ENCODE measurements at regions not wholly inside any gene's neighbourhood (a gene's known extent, or its start where the extent isn't known, plus 50 kb on each side); places are given as distances from the start of the nearest gene placed in this dataset.

GRCh38 chr18:59967878-59968277 lies 68.1 kb downstream of the PMAIP1 start:
- H3K4me1 ChIP-seq (ENCODE audit: control insufficient read depth, insufficient read depth, low read length) = peaks cover 5% of the 10 kb centered on the region; the same call in 1 of the 2 replicates
- CTCF ChIA-PET = no interaction called here
- no peaks in the 10 kb centered on the region for H3K9me3 ChIP-seq (ENCODE audit: control insufficient read depth, insufficient read depth, low read depth, low read length)
- no peak overlapping the region for H3K27ac ChIP-seq (ENCODE audit: extremely low read depth, low read depth, low read length)
- no peak for TF ChIP-seq ZNF2 (tag by site-specific recombination; IDR thresholded peaks at IDR 0.05)
- no peak for TF ChIP-seq ZNF211 (tag by site-specific recombination; IDR thresholded peaks at IDR 0.05; ENCODE audit: low read depth)
- TF ChIP-seq ZNF510 (tag by site-specific recombination; IDR thresholded peaks at IDR 0.05; ENCODE audit: insufficient replicate concordance) = no peak
- TF ChIP-seq, protein P1, sequence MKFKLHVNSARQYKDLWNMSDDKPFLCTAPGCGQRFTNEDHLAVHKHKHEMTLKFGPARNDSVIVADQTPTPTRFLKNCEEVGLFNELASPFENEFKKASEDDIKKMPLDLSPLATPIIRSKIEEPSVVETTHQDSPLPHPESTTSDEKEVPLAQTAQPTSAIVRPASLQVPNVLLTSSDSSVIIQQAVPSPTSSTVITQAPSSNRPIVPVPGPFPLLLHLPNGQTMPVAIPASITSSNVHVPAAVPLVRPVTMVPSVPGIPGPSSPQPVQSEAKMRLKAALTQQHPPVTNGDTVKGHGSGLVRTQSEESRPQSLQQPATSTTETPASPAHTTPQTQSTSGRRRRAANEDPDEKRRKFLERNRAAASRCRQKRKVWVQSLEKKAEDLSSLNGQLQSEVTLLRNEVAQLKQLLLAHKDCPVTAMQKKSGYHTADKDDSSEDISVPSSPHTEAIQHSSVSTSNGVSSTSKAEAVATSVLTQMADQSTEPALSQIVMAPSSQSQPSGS (tag by site-specific recombination; IDR thresholded peaks at IDR 0.05; ENCODE audit: low read depth) = peak; percentile 57
- TF ChIP-seq, protein P2, sequence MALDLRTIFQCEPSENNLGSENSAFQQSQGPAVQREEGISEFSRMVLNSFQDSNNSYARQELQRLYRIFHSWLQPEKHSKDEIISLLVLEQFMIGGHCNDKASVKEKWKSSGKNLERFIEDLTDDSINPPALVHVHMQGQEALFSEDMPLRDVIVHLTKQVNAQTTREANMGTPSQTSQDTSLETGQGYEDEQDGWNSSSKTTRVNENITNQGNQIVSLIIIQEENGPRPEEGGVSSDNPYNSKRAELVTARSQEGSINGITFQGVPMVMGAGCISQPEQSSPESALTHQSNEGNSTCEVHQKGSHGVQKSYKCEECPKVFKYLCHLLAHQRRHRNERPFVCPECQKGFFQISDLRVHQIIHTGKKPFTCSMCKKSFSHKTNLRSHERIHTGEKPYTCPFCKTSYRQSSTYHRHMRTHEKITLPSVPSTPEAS (tag by site-specific recombination; IDR thresholded peaks at IDR 0.05) = no peak
- no peak for TF ChIP-seq ZNF843 (tag by site-specific recombination; IDR thresholded peaks at IDR 0.05)
- no peak overlapping the region for H3K4me3 ChIP-seq (ENCODE audit: low read depth, low read length)
- POLR2A ChIA-PET = interaction anchor here (0.9 kb wide), 1 partner anchor 8 kb away, joined by 4 read pairs; no protein-coding TSS in a partner anchor
- no peaks in the 10 kb centered on the region for H3K36me3 ChIP-seq (ENCODE audit: control insufficient read depth in 2 of 2, insufficient read depth in 1 of 2, low read length in 2 of 2)

- peaks cover 7% of the 10 kb centered on the region; the same call in 1 of the 2 replicates for H3K4me1 ChIP-seq (ENCODE audit: control insufficient read depth, insufficient read depth, low read length)
- TF ChIP-seq ZEB2 (tag by site-specific recombination; IDR thresholded peaks at IDR 0.05) = no peak
- H3K27ac ChIP-seq (ENCODE audit: extremely low read depth, low read depth, low read length) = no peak overlapping the region
- POLR2A ChIA-PET = interaction anchor here (1.0 to 1.3 kb wide), 3 partner anchors 61 to 67 kb away, joined by 3 to 5 read pairs (median 4); partner anchors contain the start of gene PMAIP1
- H3K4me3 ChIP-seq (ENCODE audit: low read depth, low read length) = no peak overlapping the region
- CTCF ChIA-PET = interaction anchor here (0.5 to 1.0 kb wide), 2 partner anchors 59 to 124 kb away, joined by 3 to 4 read pairs; no protein-coding TSS in a partner anchor
- no peaks in the 10 kb centered on the region for H3K9me3 ChIP-seq (ENCODE audit: control insufficient read depth, insufficient read depth, low read depth, low read length)
- H3K36me3 ChIP-seq (ENCODE audit: control insufficient read depth in 2 of 2, insufficient read depth in 1 of 2, low read length in 2 of 2) = no peaks in the 10 kb centered on the region
Measured at GRCh38 chr18:59966913-59967312, 67.1 kb downstream of the PMAIP1 start.

DNA sequence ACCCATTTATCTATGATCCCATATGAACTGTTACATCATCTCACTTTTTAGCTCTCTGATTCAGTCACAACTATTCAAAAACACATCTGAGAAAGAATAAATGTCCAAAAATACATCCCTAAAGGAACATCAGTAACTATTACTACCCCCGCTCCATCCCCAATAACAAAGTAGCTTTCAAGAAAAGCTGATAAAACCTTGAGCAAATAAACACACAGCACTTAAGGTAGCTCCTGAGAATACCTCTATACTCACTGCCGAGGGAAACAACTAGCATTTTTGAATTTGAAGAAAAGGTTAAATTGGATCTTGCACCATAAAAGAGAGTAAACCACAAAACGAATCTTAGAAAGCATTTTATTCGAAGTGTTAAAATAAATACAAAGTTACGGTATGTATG lies 63.4 kb downstream of the PMAIP1 start:
- no peaks in the 10 kb centered on the region for H3K9me3 ChIP-seq (ENCODE audit: control insufficient read depth, insufficient read depth, low read depth, low read length)
- ChIA-PET CTCF (interaction anchor here (0.7 to 3.2 kb wide), 3 partner anchors 25 to 140 kb away, joined by 3 to 13 read pairs (median 3); no protein-coding TSS in a partner anchor), POLR2A (interaction anchor here (0.5 to 3.8 kb wide), 5 partner anchors 10 to 63 kb away, joined by 3 to 27 read pairs (median 4); partner anchors contain the start of gene PMAIP1)
- no peaks in the 10 kb centered on the region for H3K36me3 ChIP-seq (ENCODE audit: control insufficient read depth in 2 of 2, insufficient read depth in 1 of 2, low read length in 2 of 2)
- no peak overlapping the region for H3K4me3 ChIP-seq (ENCODE audit: low read depth, low read length)
- H3K27ac ChIP-seq (ENCODE audit: extremely low read depth, low read depth, low read length) = no peak overlapping the region
- peaks cover 10% of the 10 kb centered on the region for H3K4me1 ChIP-seq (ENCODE audit: control insufficient read depth, insufficient read depth, low read length)
- TF ChIP-seq FEZF1 (tag by site-specific recombination; IDR thresholded peaks at IDR 0.05) (peak; percentile 74), ZNF280D (tag by site-specific recombination; IDR thresholded peaks at IDR 0.05) (no peak), BCL6B (tag by site-specific recombination; IDR thresholded peaks at IDR 0.05) (peak; percentile 67), ZNF664 (tag by site-specific recombination; IDR thresholded peaks at IDR 0.05) (peak; percentile 27; the same call in 1 of the 2 replicates)

Data from HEK293 (cell line).